Testis (tissue), 2 donors: ENCODE measurements at regions not wholly inside any gene's neighbourhood (a gene's known extent, or its start where the extent isn't known, plus 50 kb on each side); places are given as distances from the start of the nearest gene placed in this dataset.

Experiments
- CTCF ChIP-seq, 3 experiments: fragments of 450-650 bp in 2 of 3; fragments of 200-600 bp in 1 of 3; sonication (generic) in 1 of 3; IDR thresholded peaks; one replicate each; pipeline ENCODE4 v1.5.1; 2016 to 2019; ENCODE audit warnings: antibody characterized with exemption in 3 of 3, mild to moderate bottlenecking in 2 of 3, moderate library complexity in 1 of 3
- POLR2A ChIP-seq: fragments of 450-650 bp; IDR thresholded peaks from one replicate; pipeline ENCODE4 v1.6.1; 2017; ENCODE audit warnings: antibody characterized with exemption, mild to moderate bottlenecking, moderate library complexity

GRCh38 chr9:18146329-18146728 is 327.6 kb upstream of the ADAMTSL1 start:
- TF ChIP-seq CTCF (IDR thresholded peaks at IDR 0.05) (no peak), POLR2A (no peak)
